Neural progenitor cell (in vitro differentiated cells): ENCODE measurements at regions not wholly inside any gene's neighbourhood (a gene's known extent, or its start where the extent isn't known, plus 50 kb on each side); places are given as distances from the start of the nearest gene placed in this dataset.

Experiments used
- EZH2 ChIP-seq: fragments of 200-600 bp; sonication (generic); IDR thresholded peaks from 2 replicates; pipeline ENCODE4 v1.6.1; 2017; ENCODE audit warnings: antibody characterized with exemption, mild to moderate bottlenecking, moderate library complexity
- EZH2phosphoT487 ChIP-seq: fragments of 200-600 bp; sonication (generic); IDR thresholded peaks from 2 replicates; pipeline ENCODE4 v1.6.1; 2017; ENCODE audit warnings: antibody characterized with exemption
- TF ChIP-seq, protein P1 (sequence below): fragments of 200-600 bp; sonication (generic); IDR thresholded peaks from 2 replicates; pipeline ENCODE4 v1.5.1; 2017; ENCODE audit warnings: antibody characterized with exemption, mild to moderate bottlenecking

DNA sequence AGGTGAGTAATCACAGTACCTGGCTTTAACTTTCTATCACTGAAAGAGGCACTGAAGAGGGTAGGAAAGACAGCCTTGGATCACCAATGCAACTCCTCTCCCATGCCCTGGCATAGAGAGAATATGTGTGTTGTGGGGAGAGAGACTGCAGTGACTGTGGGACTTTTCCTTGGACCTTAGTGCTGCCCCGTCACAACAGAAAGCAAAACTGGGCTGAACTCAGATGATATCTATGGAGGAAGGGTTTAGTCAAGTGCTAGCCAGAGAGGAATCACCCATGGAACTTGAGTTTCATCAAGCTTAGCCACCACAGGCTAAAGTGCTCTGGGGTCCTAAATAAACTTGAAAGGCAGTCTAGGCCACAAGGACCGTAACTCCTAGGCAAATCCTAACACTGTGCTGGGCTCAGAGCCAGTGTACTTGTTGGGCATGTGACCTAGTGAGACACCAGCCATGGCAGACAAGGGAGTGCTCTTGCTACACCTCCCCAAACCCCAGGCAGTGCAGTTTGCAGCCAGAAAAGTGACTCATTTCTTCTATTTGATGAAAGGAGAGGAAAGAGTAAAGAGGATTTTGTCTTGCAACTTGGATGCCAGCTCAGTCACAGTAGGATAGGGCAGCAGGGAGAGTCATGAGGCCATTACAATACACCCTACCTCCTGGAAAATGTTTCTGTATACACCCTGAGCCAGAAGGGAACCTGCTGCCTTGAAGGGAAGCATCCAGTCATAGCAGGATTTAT, 105.8 kb upstream of the SPOPL start:
- TF ChIP-seq EZH2, result no peak
- TF ChIP-seq EZH2phosphoT487, result no peak
- TF ChIP-seq, protein P1, sequence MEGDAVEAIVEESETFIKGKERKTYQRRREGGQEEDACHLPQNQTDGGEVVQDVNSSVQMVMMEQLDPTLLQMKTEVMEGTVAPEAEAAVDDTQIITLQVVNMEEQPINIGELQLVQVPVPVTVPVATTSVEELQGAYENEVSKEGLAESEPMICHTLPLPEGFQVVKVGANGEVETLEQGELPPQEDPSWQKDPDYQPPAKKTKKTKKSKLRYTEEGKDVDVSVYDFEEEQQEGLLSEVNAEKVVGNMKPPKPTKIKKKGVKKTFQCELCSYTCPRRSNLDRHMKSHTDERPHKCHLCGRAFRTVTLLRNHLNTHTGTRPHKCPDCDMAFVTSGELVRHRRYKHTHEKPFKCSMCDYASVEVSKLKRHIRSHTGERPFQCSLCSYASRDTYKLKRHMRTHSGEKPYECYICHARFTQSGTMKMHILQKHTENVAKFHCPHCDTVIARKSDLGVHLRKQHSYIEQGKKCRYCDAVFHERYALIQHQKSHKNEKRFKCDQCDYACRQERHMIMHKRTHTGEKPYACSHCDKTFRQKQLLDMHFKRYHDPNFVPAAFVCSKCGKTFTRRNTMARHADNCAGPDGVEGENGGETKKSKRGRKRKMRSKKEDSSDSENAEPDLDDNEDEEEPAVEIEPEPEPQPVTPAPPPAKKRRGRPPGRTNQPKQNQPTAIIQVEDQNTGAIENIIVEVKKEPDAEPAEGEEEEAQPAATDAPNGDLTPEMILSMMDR, result no peak
